GM19395 (cell line): ENCODE measurements at regions not wholly inside any gene's neighbourhood (a gene's known extent, or its start where the extent isn't known, plus 50 kb on each side); places are given as distances from the start of the nearest gene placed in this dataset.

Experiments
- ATAC-seq: cut with Tn5 transposase; IDR thresholded peaks from one replicate; pipeline ENCODE4 v1.9.1; 2021; ENCODE audit warnings: mild to moderate bottlenecking, moderate library complexity; ENCODE audit not compliant: unreplicated experiment

GRCh38 chr16:80427795-80428194, 113.0 kb upstream of the DYNLRB2 start:
- ATAC-seq: no peak

- ATAC-seq: no peak
Measured at GRCh38 chr16:80418517-80419355, 122.1 kb upstream of the DYNLRB2 start.

GRCh38 chr16:80417706-80418271, 123.0 kb upstream of the DYNLRB2 start:
- no peak for ATAC-seq

- ATAC-seq: no peak
Measured at GRCh38 chr16:80408014-80408413, 132.8 kb upstream of the DYNLRB2 start.

- ATAC-seq: no peak
Measured at GRCh38 chr16:80407265-80407987, 133.4 kb upstream of the DYNLRB2 start.

- ATAC-seq: no peak
Measured at GRCh38 chr16:80404847-80405246, 135.9 kb upstream of the DYNLRB2 start.

GRCh38 chr16:80403894-80404293, 136.9 kb upstream of the DYNLRB2 start:
- no peak for ATAC-seq

GRCh38 chr16:80390871-80391489, 149.8 kb upstream of the DYNLRB2 start:
- ATAC-seq: no peak

GRCh38 chr16:80390046-80390445, 150.7 kb upstream of the DYNLRB2 start:
- no peak for ATAC-seq

GRCh38 chr16:80389338-80389737, 151.5 kb upstream of the DYNLRB2 start:
- ATAC-seq: no peak

- no peak for ATAC-seq
Measured at GRCh38 chr16:80387318-80387921, 153.4 kb upstream of the DYNLRB2 start.

GRCh38 chr16:80384862-80385261, 155.9 kb upstream of the DYNLRB2 start:
- ATAC-seq: no peak

- ATAC-seq: no peak
Measured at GRCh38 chr16:80380514-80380913, 160.3 kb upstream of the DYNLRB2 start.

- no peak for ATAC-seq
Measured at GRCh38 chr16:80377096-80377956, 163.5 kb upstream of the DYNLRB2 start.

GRCh38 chr16:80375973-80376372, 164.8 kb upstream of the DYNLRB2 start:
- ATAC-seq: no peak

- ATAC-seq: no peak
Measured at GRCh38 chr16:80375513-80375912, 165.3 kb upstream of the DYNLRB2 start.

- no peak for ATAC-seq
Measured at GRCh38 chr16:80372341-80372740, 168.5 kb upstream of the DYNLRB2 start.

GRCh38 chr16:80369138-80369958, 171.4 kb upstream of the DYNLRB2 start:
- ATAC-seq: no peak

GRCh38 chr16:80367037-80367658, 173.6 kb upstream of the DYNLRB2 start:
- ATAC-seq: no peak
